ENCODE measurements at regions not wholly inside any gene's neighbourhood (a gene's known extent, or its start where the extent isn't known, plus 50 kb on each side); places are given as distances from the start of the nearest gene placed in this dataset.

GRCh38 chr4:57640391-57641100, 530.4 kb upstream of the IGFBP7 start:
- H3K36me3 ChIP-seq: no peaks in the 10 kb centered on the region
- H3K4me3 ChIP-seq: no peak overlapping the region
- TF ChIP-seq POLR2A (IDR thresholded peaks at IDR 0.05) (no peak), CTCF (IDR thresholded peaks at IDR 0.05) (peak in 1 of 5 experiments; percentile 18), POLR2AphosphoS5 (IDR thresholded peaks at IDR 0.05) (no peak)
- no peaks in the 10 kb centered on the region for H3K27me3 ChIP-seq
- peaks cover 0 to 22% (median 0%) of the 10 kb centered on the region in 4 donors for H3K4me1 ChIP-seq
- H3K27ac ChIP-seq: peak overlapping the region in 3 of 4 donors; percentile 32 to 69 (median 48)
- DNase-seq: peak; percentile 10
- H3K9me3 ChIP-seq: no peaks in the 10 kb centered on the region
- intact Hi-C loops (cut with DNase I; ENCODE audit: low total_unique reads): no loop called here
- in situ Hi-C loops (cut with MboI; ENCODE audit: low pct_ligation_motif_present in 1 of 4, low pct_unique_long_range_greater_than_20kb in 1 of 4, low sequenced_read_pairs in 3 of 4): no loop called here
- WGBS, 2 donors (ENCODE audit: low coverage in 1 of 2): 37 to 60% methylated on average over 2 to 8 of the region's 8 CpGs

GRCh38 chr4:57639561-57640382, 529.6 kb upstream of the IGFBP7 start:
- intact Hi-C loops (cut with DNase I; ENCODE audit: low total_unique reads): no loop called here
- Histone ChIP-seq H3K36me3 (no peaks in the 10 kb centered on the region), H3K4me1 (peaks cover 0 to 22% (median 0%) of the 10 kb centered on the region in 4 donors), H3K9me3 (no peaks in the 10 kb centered on the region), H3K4me3 (no peak overlapping the region), H3K27me3 (no peaks in the 10 kb centered on the region), H3K27ac (peak overlapping the region in 2 of 4 donors; percentile 48 to 69)
- TF ChIP-seq POLR2A (IDR thresholded peaks at IDR 0.05): no peak
- 67 to 69% methylated on average over 6 to 8 of the region's 8 CpGs for WGBS, 2 donors (ENCODE audit: low coverage in 1 of 2)
- DNase-seq: peak; percentile 9
- in situ Hi-C loops (cut with MboI; ENCODE audit: low pct_ligation_motif_present in 1 of 4, low pct_unique_long_range_greater_than_20kb in 1 of 4, low sequenced_read_pairs in 3 of 4): no loop called here

GRCh38 chr4:57635910-57636309, 525.7 kb upstream of the IGFBP7 start:
- Histone ChIP-seq H3K4me1 (peaks cover 0 to 21% (median 0%) of the 10 kb centered on the region in 4 donors), H3K4me3 (no peak overlapping the region), H3K27me3 (no peaks in the 10 kb centered on the region), H3K27ac (no peak overlapping the region), H3K9me3 (no peaks in the 10 kb centered on the region), H3K36me3 (no peaks in the 10 kb centered on the region)
- no peak for DNase-seq
- in situ Hi-C loops (cut with MboI; ENCODE audit: low pct_ligation_motif_present in 1 of 4, low pct_unique_long_range_greater_than_20kb in 1 of 4, low sequenced_read_pairs in 3 of 4) (no loop called here), intact Hi-C loops (cut with DNase I; ENCODE audit: low total_unique reads) (no loop called here)
- no peak for TF ChIP-seq CTCF (IDR thresholded peaks at IDR 0.05)
- TF ChIP-seq POLR2AphosphoS5 (IDR thresholded peaks at IDR 0.05): no peak
- TF ChIP-seq POLR2A (IDR thresholded peaks at IDR 0.05): no peak

GRCh38 chr4:57633212-57633859, 523.2 kb upstream of the IGFBP7 start:
- WGBS, 2 donors (ENCODE audit: low coverage in 1 of 2): 47 to 63% methylated on average over 3 of the region's 3 CpGs
- TF ChIP-seq EP300 (IDR thresholded peaks at IDR 0.05; ENCODE audit: low read depth) (no peak), CTCF (IDR thresholded peaks at IDR 0.05) (no peak), POLR2AphosphoS5 (IDR thresholded peaks at IDR 0.05) (no peak), POLR2A (IDR thresholded peaks at IDR 0.05) (no peak)
- intact Hi-C loops (cut with DNase I; ENCODE audit: low total_unique reads): no loop called here

More at GRCh38 chr4:57633212-57633859, 523.2 kb upstream of the IGFBP7 start:
- no peaks in the 10 kb centered on the region for H3K27me3 ChIP-seq
- no peak for DNase-seq
- H3K4me3 ChIP-seq: no peak overlapping the region
- in situ Hi-C loops (cut with MboI; ENCODE audit: low pct_ligation_motif_present in 1 of 4, low pct_unique_long_range_greater_than_20kb in 1 of 4, low sequenced_read_pairs in 3 of 4): no loop called here
- H3K4me1 ChIP-seq: peaks cover 0 to 3% (median 0%) of the 10 kb centered on the region in 4 donors
- no peaks in the 10 kb centered on the region for H3K9me3 ChIP-seq
- H3K27ac ChIP-seq: no peak overlapping the region
- no peaks in the 10 kb centered on the region for H3K36me3 ChIP-seq

Data from transverse colon (tissue), 4 donors.